ENCODE measurements at regions not wholly inside any gene's neighbourhood (a gene's known extent, or its start where the extent isn't known, plus 50 kb on each side); places are given as distances from the start of the nearest gene placed in this dataset.

GRCh38 chr3:39637807-39638206 is 170.3 kb downstream of the MOBP start:
- Mint-ChIP-seq H3K4me1 (peaks cover 9% of the 10 kb centered on the region; the same call in 2 of the 3 replicates), H3K36me3 (ENCODE audit: low read depth) (no peaks in the 10 kb centered on the region), H3K4me3 (no peak overlapping the region), H3K27me3 (ENCODE audit: insufficient read depth, low read depth, poor library complexity) (no peaks in the 10 kb centered on the region), H3K27ac (no peak overlapping the region), H3K9me3 (no peaks in the 10 kb centered on the region)
- ATAC-seq (peak; percentile 29; the same call in 1 of the 3 replicates), DNase-seq (ENCODE audit: low spot score) (peak; percentile 22)
- Histone ChIP-seq H3K9me2 (ENCODE audit: insufficient read depth) (no peaks in the 10 kb centered on the region), H3K4me3 (no peak overlapping the region), H3K36me3 (ENCODE audit: insufficient read depth) (no peaks in the 10 kb centered on the region), H2AFZ (no peak overlapping the region), H3K4me2 (no peak overlapping the region), H4K20me1 (replicated peaks; ENCODE audit: insufficient read depth) (no peaks in the 10 kb centered on the region), H3K4me1 (ENCODE audit: insufficient read depth) (peaks cover 6% of the 10 kb centered on the region; the same call in 1 of the 2 replicates), H3K27me3 (ENCODE audit: insufficient read depth) (no peaks in the 10 kb centered on the region), H3F3A (replicated peaks; ENCODE audit: low read depth) (no peaks in the 10 kb centered on the region), H3K79me2 (replicated peaks; ENCODE audit: insufficient read depth) (no peaks in the 10 kb centered on the region), H3K27ac (ENCODE audit: low read depth) (no peak overlapping the region)
- no peak for TF ChIP-seq JUNB (IDR thresholded peaks at IDR 0.05; ENCODE audit: unreplicated experiment)
- peak; percentile 30 to 46; a peak in 3 of 4 replicates for TF ChIP-seq CTCF (conservative IDR thresholded peaks at IDR 0.05; ENCODE audit: low read depth in 2 of 2)

- H3K4me2 ChIP-seq, result no peak overlapping the region
- no peaks in the 10 kb centered on the region for H3K79me2 ChIP-seq (replicated peaks; ENCODE audit: insufficient read depth)
- no peaks in the 10 kb centered on the region for H4K20me1 ChIP-seq (replicated peaks; ENCODE audit: insufficient read depth)
- H3F3A ChIP-seq (replicated peaks; ENCODE audit: low read depth), result no peaks in the 10 kb centered on the region
- no peaks in the 10 kb centered on the region for H3K27me3 ChIP-seq (ENCODE audit: insufficient read depth)
- H3K36me3 ChIP-seq (ENCODE audit: insufficient read depth), result no peaks in the 10 kb centered on the region
- peaks cover 6% of the 10 kb centered on the region; the same call in 1 of the 2 replicates for H3K4me1 ChIP-seq (ENCODE audit: insufficient read depth)
- no peak overlapping the region for H2AFZ ChIP-seq
- no peak overlapping the region; the same call in 1 of the 2 replicates for H3K27ac ChIP-seq (ENCODE audit: low read depth)
- Mint-ChIP-seq H3K4me1 (peaks cover 9% of the 10 kb centered on the region; the same call in 2 of the 3 replicates), H3K27me3 (ENCODE audit: insufficient read depth, low read depth, poor library complexity) (no peaks in the 10 kb centered on the region), H3K9me3 (no peaks in the 10 kb centered on the region), H3K27ac (peak overlapping the region; percentile 17; the same call in 1 of the 2 replicates), H3K36me3 (ENCODE audit: low read depth) (no peaks in the 10 kb centered on the region), H3K4me3 (no peak overlapping the region)
- DNase-seq (ENCODE audit: low spot score) (no peak), ATAC-seq (no peak)
- no peak for TF ChIP-seq ETS1 (IDR thresholded peaks at IDR 0.05)
- no peak for TF ChIP-seq EZH2 (IDR thresholded peaks at IDR 0.05; ENCODE audit: low read depth, unreplicated experiment)
- no peak for TF ChIP-seq REST (IDR thresholded peaks at IDR 0.05; ENCODE audit: unreplicated experiment)
- no peak for TF ChIP-seq ZNF331 (CRISPR knock-in tag; IDR thresholded peaks at IDR 0.05; ENCODE audit: low read depth)
- TF ChIP-seq NANOG (IDR thresholded peaks at IDR 0.05; ENCODE audit: borderline replicate concordance), result no peak
- H3K4me3 ChIP-seq, result no peak overlapping the region
- H3K9me2 ChIP-seq (ENCODE audit: insufficient read depth), result no peaks in the 10 kb centered on the region
Observed at GRCh38 chr3:39638301-39638700, 170.8 kb downstream of the MOBP start.

Data from GM23338 (cell line).